ENCODE measurements at regions not wholly inside any gene's neighbourhood (a gene's known extent, or its start where the extent isn't known, plus 50 kb on each side); places are given as distances from the start of the nearest gene placed in this dataset.
"Not testable (repeated sequence)": the region's sequence is repeated elsewhere in the genome, so short reads cannot be mapped to it uniquely, and the experiment has no call there.

DNA sequence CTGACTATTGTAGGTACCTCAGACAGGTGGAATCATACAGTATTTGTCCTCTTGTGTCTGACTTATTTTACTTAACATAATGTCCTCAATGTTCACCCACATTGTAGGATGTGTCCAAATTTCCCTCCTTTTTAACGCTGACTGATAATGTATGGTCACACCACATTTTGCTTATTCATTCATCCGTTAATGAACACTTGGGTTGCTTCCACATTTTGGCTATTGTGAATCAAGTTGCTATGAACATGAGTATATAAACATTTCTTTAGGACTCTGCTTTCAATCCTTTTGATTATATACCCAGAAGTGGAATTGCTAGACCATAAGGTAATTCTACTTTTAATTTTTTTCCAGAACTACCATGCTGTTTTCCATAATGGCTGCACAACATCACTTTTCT is 87.0 kb upstream of the NDP start:
- no peak for DNase-seq (ENCODE audit: low spot score in 2 of 2)
- Histone ChIP-seq H3K4me1 (no peaks in the 10 kb centered on the region), H3K4me3 (no peak overlapping the region), H3K27me3 (peaks cover 0 to 35% of the 10 kb centered on the region in 2 donors), H3K9me3 (no peaks in the 10 kb centered on the region), H3K36me3 (no peaks in the 10 kb centered on the region), H3K27ac (no peak overlapping the region)
- TF ChIP-seq, protein P1, sequence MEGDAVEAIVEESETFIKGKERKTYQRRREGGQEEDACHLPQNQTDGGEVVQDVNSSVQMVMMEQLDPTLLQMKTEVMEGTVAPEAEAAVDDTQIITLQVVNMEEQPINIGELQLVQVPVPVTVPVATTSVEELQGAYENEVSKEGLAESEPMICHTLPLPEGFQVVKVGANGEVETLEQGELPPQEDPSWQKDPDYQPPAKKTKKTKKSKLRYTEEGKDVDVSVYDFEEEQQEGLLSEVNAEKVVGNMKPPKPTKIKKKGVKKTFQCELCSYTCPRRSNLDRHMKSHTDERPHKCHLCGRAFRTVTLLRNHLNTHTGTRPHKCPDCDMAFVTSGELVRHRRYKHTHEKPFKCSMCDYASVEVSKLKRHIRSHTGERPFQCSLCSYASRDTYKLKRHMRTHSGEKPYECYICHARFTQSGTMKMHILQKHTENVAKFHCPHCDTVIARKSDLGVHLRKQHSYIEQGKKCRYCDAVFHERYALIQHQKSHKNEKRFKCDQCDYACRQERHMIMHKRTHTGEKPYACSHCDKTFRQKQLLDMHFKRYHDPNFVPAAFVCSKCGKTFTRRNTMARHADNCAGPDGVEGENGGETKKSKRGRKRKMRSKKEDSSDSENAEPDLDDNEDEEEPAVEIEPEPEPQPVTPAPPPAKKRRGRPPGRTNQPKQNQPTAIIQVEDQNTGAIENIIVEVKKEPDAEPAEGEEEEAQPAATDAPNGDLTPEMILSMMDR (IDR thresholded peaks at IDR 0.05) = no peak
- TF ChIP-seq POLR2AphosphoS5 (IDR thresholded peaks at IDR 0.05) = no peak
- intact Hi-C loops (cut with DNase I; ENCODE audit: low total_unique reads) = no loop called here

DNA sequence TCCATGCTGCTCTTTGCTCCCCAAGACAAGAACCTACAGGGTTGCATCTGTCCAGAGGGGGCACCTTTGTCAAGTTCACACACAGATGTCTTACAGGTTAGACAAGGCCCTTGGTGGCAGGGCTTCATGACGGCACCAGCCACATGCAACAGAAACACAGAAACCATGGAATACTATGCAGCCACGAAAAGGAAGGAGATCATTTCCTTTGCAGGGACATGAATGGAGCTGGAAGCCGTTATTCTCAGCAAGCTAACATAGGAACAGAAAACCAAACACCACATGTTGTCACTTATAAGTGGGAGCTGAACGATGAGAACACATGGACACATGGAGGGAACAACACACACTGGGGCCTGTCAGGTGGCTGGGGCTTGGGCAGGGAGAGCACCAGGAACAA is 85.1 kb upstream of the NDP start:
- Histone ChIP-seq H3K4me1 (no peaks in the 10 kb centered on the region), H3K27ac (no peak overlapping the region), H3K4me3 (no peak overlapping the region), H3K36me3 (no peaks in the 10 kb centered on the region), H3K9me3 (no peaks in the 10 kb centered on the region), H3K27me3 (peaks cover 0 to 26% of the 10 kb centered on the region in 2 donors)
- TF ChIP-seq POLR2AphosphoS5 (IDR thresholded peaks at IDR 0.05) (no peak), POLR2A (IDR thresholded peaks at IDR 0.05) (no peak)
- TF ChIP-seq, protein P1 (IDR thresholded peaks at IDR 0.05) = no peak
- intact Hi-C loops (cut with DNase I; ENCODE audit: low total_unique reads) = no loop called here
- DNase-seq (ENCODE audit: low spot score in 2 of 2) = no peak

DNA sequence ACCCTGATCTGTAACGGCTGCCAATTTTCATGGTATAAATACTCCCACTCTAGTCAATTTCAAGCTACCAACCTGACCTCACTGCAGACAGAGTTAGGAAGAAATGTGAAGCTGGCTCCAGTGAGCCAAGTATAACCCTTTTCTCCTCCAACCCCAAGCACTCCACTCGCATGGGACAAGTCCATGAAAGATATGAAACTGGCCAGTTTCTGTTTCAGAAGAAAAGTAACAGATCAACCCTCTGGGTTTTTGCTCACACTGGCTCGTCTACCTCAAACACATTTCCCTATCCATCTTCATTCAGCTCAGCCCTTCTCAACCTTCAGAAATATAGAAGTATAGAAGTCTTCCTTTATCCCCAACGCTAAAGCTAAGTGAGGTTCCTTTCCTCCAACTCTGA is 82.4 kb upstream of the NDP start:
- no peaks in the 10 kb centered on the region for H3K4me1 ChIP-seq
- H3K27me3 ChIP-seq = peaks cover 0 to 14% of the 10 kb centered on the region in 2 donors
- H3K9me3 ChIP-seq = no peaks in the 10 kb centered on the region
- DNase-seq (ENCODE audit: low spot score in 2 of 2) = no peak
- no peaks in the 10 kb centered on the region for H3K36me3 ChIP-seq
- no peak overlapping the region for H3K4me3 ChIP-seq
- H3K27ac ChIP-seq = no peak overlapping the region
- TF ChIP-seq, protein P1 (IDR thresholded peaks at IDR 0.05) = no peak
- TF ChIP-seq POLR2AphosphoS5 (IDR thresholded peaks at IDR 0.05) (no peak), POLR2A (IDR thresholded peaks at IDR 0.05) (no peak)
- intact Hi-C loops (cut with DNase I; ENCODE audit: low total_unique reads) = no loop called here

DNA sequence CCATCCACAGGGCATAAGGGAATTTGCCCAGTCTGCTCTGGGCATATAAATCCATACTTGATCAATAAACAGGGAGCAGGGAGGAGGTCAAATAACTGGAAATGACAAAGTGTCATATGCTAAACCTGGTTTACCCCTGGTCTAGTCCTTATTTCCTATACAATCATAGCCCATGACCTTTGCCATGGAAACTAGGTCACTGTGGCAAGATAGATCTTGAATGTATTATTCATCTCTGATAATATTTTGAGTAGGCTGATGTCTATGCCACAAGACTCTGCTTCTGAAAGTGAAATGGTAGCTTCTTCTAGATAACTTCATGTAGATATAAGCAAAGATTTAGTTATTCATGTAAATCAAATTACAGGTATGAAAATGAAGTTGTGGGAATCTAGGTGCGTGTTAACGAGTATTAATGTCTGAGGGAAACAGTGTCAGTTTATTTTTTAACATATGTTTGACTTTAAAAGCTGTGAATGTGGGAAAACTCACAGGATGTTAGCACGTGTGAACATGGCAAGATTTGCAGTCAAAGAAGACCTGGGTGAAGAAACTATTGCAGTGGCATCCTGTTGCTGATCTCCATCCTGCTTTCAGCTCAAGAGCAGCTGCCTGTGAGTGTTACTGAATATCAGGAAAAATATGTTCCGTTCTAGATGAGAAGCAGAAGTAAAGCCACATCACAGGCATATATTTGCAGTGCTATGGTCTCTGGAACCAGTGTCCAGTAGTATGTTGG is 81.8 kb upstream of the NDP start:
- no peak for DNase-seq (ENCODE audit: low spot score in 2 of 2)
- H3K4me1 ChIP-seq = no peaks in the 10 kb centered on the region
- H3K9me3 ChIP-seq = no peaks in the 10 kb centered on the region
- H3K36me3 ChIP-seq = no peaks in the 10 kb centered on the region
- H3K27me3 ChIP-seq = peaks cover 0 to 14% of the 10 kb centered on the region in 2 donors
- intact Hi-C loops (cut with DNase I; ENCODE audit: low total_unique reads) = no loop called here
- no peak overlapping the region for H3K27ac ChIP-seq
- no peak overlapping the region for H3K4me3 ChIP-seq
- TF ChIP-seq POLR2A (IDR thresholded peaks at IDR 0.05) = no peak
- TF ChIP-seq POLR2AphosphoS5 (IDR thresholded peaks at IDR 0.05) = no peak
- TF ChIP-seq, protein P1 (IDR thresholded peaks at IDR 0.05) = no peak

DNA sequence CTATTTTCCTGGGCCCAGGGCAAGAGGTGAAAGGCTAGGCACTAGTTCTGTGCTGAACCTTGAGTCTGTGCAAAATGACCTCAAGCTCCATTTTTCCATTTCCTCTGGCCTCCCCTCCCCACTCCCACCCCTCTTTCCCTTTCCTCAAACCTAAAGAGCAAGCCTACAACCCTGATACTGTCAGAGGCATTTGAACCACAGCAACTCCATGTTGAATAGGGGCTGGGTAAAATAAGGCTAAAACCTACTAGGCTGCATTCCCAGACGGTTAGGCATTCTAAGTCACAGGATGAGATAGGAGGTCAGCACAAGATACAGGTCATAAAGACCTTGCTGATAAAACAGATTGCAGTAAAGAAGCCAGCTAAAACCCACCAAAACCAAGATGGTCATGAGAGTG is 71.9 kb upstream of the NDP start:
- intact Hi-C loops (cut with DNase I; ENCODE audit: low total_unique reads); H3K9me3 ChIP-seq; H3K27ac ChIP-seq; H3K36me3 ChIP-seq; DNase-seq (ENCODE audit: low spot score in 2 of 2); H3K4me3 ChIP-seq; H3K4me1 ChIP-seq: not testable (repeated sequence)
- H3K27me3 ChIP-seq = peaks cover 0 to 37% of the 10 kb centered on the region in 2 donors
